ENCODE measurements at regions not wholly inside any gene's neighbourhood (a gene's known extent, or its start where the extent isn't known, plus 50 kb on each side); places are given as distances from the start of the nearest gene placed in this dataset.

DNA sequence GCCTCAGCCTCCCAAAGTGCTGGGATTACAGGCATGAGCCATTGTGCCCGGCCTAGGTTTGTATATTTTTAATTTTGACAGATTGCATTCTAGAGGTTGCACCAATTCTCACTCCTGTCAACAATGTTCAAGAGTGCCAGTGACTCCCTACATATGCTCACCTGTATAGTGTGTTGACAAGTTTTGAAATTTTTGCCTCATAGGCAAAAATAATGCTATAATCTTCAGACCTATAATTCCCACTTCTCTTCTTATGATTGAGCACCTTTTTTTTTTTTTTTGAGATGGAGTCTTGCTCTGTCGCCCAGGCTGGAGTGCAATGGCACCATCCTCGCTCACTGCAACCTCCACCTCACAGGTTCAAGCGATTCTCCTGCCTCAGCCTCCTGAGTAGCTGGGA, 139.7 kb downstream of the EVX1 start (continued):
- TF ChIP-seq BCL11A (IDR thresholded peaks at IDR 0.05; ENCODE audit: low read depth in 2 of 2, low read length in 2 of 2) = no peak
- TF ChIP-seq, protein P1, sequence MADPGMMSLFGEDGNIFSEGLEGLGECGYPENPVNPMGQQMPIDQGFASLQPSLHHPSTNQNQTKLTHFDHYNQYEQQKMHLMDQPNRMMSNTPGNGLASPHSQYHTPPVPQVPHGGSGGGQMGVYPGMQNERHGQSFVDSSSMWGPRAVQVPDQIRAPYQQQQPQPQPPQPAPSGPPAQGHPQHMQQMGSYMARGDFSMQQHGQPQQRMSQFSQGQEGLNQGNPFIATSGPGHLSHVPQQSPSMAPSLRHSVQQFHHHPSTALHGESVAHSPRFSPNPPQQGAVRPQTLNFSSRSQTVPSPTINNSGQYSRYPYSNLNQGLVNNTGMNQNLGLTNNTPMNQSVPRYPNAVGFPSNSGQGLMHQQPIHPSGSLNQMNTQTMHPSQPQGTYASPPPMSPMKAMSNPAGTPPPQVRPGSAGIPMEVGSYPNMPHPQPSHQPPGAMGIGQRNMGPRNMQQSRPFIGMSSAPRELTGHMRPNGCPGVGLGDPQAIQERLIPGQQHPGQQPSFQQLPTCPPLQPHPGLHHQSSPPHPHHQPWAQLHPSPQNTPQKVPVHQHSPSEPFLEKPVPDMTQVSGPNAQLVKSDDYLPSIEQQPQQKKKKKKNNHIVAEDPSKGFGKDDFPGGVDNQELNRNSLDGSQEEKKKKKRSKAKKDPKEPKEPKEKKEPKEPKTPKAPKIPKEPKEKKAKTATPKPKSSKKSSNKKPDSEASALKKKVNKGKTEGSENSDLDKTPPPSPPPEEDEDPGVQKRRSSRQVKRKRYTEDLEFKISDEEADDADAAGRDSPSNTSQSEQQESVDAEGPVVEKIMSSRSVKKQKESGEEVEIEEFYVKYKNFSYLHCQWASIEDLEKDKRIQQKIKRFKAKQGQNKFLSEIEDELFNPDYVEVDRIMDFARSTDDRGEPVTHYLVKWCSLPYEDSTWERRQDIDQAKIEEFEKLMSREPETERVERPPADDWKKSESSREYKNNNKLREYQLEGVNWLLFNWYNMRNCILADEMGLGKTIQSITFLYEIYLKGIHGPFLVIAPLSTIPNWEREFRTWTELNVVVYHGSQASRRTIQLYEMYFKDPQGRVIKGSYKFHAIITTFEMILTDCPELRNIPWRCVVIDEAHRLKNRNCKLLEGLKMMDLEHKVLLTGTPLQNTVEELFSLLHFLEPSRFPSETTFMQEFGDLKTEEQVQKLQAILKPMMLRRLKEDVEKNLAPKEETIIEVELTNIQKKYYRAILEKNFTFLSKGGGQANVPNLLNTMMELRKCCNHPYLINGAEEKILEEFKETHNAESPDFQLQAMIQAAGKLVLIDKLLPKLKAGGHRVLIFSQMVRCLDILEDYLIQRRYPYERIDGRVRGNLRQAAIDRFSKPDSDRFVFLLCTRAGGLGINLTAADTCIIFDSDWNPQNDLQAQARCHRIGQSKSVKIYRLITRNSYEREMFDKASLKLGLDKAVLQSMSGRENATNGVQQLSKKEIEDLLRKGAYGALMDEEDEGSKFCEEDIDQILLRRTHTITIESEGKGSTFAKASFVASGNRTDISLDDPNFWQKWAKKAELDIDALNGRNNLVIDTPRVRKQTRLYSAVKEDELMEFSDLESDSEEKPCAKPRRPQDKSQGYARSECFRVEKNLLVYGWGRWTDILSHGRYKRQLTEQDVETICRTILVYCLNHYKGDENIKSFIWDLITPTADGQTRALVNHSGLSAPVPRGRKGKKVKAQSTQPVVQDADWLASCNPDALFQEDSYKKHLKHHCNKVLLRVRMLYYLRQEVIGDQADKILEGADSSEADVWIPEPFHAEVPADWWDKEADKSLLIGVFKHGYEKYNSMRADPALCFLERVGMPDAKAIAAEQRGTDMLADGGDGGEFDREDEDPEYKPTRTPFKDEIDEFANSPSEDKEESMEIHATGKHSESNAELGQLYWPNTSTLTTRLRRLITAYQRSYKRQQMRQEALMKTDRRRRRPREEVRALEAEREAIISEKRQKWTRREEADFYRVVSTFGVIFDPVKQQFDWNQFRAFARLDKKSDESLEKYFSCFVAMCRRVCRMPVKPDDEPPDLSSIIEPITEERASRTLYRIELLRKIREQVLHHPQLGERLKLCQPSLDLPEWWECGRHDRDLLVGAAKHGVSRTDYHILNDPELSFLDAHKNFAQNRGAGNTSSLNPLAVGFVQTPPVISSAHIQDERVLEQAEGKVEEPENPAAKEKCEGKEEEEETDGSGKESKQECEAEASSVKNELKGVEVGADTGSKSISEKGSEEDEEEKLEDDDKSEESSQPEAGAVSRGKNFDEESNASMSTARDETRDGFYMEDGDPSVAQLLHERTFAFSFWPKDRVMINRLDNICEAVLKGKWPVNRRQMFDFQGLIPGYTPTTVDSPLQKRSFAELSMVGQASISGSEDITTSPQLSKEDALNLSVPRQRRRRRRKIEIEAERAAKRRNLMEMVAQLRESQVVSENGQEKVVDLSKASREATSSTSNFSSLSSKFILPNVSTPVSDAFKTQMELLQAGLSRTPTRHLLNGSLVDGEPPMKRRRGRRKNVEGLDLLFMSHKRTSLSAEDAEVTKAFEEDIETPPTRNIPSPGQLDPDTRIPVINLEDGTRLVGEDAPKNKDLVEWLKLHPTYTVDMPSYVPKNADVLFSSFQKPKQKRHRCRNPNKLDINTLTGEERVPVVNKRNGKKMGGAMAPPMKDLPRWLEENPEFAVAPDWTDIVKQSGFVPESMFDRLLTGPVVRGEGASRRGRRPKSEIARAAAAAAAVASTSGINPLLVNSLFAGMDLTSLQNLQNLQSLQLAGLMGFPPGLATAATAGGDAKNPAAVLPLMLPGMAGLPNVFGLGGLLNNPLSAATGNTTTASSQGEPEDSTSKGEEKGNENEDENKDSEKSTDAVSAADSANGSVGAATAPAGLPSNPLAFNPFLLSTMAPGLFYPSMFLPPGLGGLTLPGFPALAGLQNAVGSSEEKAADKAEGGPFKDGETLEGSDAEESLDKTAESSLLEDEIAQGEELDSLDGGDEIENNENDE (IDR thresholded peaks at IDR 0.05; ENCODE audit: insufficient replicate concordance, low read length) = no peak
- TF ChIP-seq POLR2AphosphoS5 (IDR thresholded peaks at IDR 0.05; ENCODE audit: low read depth, low read length) = no peak
- TF ChIP-seq GTF2F1 (IDR thresholded peaks at IDR 0.05; ENCODE audit: borderline replicate concordance, low read depth, low read length) = no peak
- no peak for TF ChIP-seq SP2 (IDR thresholded peaks at IDR 0.05; ENCODE audit: low read length)
- TF ChIP-seq YY1 (IDR thresholded peaks at IDR 0.05; ENCODE audit: low read depth, low read length) = no peak
- no peak for TF ChIP-seq CBX5 (IDR thresholded peaks at IDR 0.05; ENCODE audit: low read depth, low read length)
- TF ChIP-seq RFX5 (IDR thresholded peaks at IDR 0.05; ENCODE audit: borderline replicate concordance, low read depth, low read length) = no peak
- TF ChIP-seq SUZ12 (IDR thresholded peaks at IDR 0.05; ENCODE audit: low read length) = no peak
